Endodermal cell (in vitro differentiated cells): ENCODE measurements at regions not wholly inside any gene's neighbourhood (a gene's known extent, or its start where the extent isn't known, plus 50 kb on each side); places are given as distances from the start of the nearest gene placed in this dataset.

ENCODE experiments used
- DNase-seq: peaks from one replicate; pipeline ENCODE4 v3.0.0-alpha.2; 2017
- H3K27ac ChIP-seq: 2 replicates; pipeline ENCODE4 v1.5.1; 2013; ENCODE audit warnings: mild to moderate bottlenecking, low read depth, low read length, moderate library complexity
- H3K27me3 ChIP-seq: 2 replicates; pipeline ENCODE4 v1.6.1; 2013; ENCODE audit warnings: mild to moderate bottlenecking, low read length, moderate library complexity; ENCODE audit not compliant: insufficient read depth, control insufficient read depth, poor library complexity, severe bottlenecking
- H3K36me3 ChIP-seq: 2 replicates; pipeline ENCODE4 v1.7.0; 2013; ENCODE audit warnings: mild to moderate bottlenecking, low read length, moderate library complexity; ENCODE audit not compliant: control insufficient read depth, insufficient read depth
- H3K4me1 ChIP-seq: one replicate; pipeline ENCODE4 v1.7.0; 2013; ENCODE audit warnings: low read length; ENCODE audit not compliant: control insufficient read depth, insufficient read depth
- H3K4me3 ChIP-seq: 2 replicates; pipeline ENCODE4 v1.5.1; 2013; ENCODE audit warnings: mild to moderate bottlenecking, low read length, moderate library complexity
- H3K9ac ChIP-seq: 2 replicates; pipeline ENCODE4 v1.6.1; 2013; ENCODE audit warnings: mild to moderate bottlenecking, low read length, moderate library complexity; ENCODE audit not compliant: poor library complexity, severe bottlenecking; ENCODE audit errors: extremely low read depth
- H3K9me3 ChIP-seq: 2 replicates; pipeline ENCODE4 v1.6.1; 2013; ENCODE audit warnings: mild to moderate bottlenecking, low read length, moderate library complexity; ENCODE audit not compliant: control insufficient read depth
- H3K27ac Mint-ChIP-seq: 2 replicates; pipeline ENCODE4 v1.8.0; 2020; ENCODE audit warnings: mixed read lengths
- H3K27me3 Mint-ChIP-seq: 2 replicates; pipeline ENCODE4 v1.8.0; 2021; ENCODE audit warnings: mild to moderate bottlenecking, mixed read lengths; ENCODE audit not compliant: insufficient read depth
- H3K36me3 Mint-ChIP-seq: 2 replicates; pipeline ENCODE4 v1.8.0; 2020; ENCODE audit warnings: low read depth, mixed read lengths
- H3K4me1 Mint-ChIP-seq: 2 replicates; pipeline ENCODE4 v1.8.0; 2020; ENCODE audit warnings: mixed read lengths
- H3K4me3 Mint-ChIP-seq: 2 replicates; pipeline ENCODE4 v1.8.0; 2020; ENCODE audit warnings: mild to moderate bottlenecking, moderate library complexity, mixed read lengths
- H3K9me3 Mint-ChIP-seq: 2 replicates; pipeline ENCODE4 v1.8.0; 2020; ENCODE audit warnings: mild to moderate bottlenecking, mixed read lengths
- WGBS, 2 experiments: methylation state at CpG; one replicate each; pipeline versions ENCODE4 v1.1.5 to v1.1.7; 2013; ENCODE audit warnings: missing lambda C conversion rate in 2 of 2, mixed read lengths in 1 of 2; ENCODE audit not compliant: insufficient coverage in 1 of 2, insufficient read length in 1 of 2; 5-methylcytosine and 5-hydroxymethylcytosine counted together
- TF ChIP-seq, protein P1 (sequence below): fragments of 200-600 bp; sonication (generic); conservative IDR thresholded peaks from 2 replicates; pipeline ENCODE4 v1.5.0; 2021; ENCODE audit warnings: antibody characterized with exemption, mild to moderate bottlenecking

DNA sequence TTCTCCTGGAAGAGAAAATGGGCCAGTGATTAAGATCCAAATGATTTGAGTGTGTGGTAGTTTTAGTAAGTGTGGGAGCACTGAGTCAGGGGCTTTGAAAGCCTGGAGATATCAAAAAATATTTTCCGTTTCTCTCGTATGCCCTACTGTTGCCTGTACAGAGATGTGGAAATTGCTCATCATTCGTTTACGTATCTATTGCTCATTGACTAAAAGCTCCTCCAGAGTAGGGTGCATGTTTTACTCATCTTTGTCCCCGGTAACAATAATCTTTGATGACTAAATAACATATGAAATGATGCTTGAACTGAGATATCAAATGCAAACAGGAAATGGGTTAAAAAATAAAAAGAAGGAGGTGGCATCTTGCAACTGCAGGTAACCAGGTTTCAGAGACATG lies 114.2 kb upstream of the FST start:
- TF ChIP-seq, protein P1, sequence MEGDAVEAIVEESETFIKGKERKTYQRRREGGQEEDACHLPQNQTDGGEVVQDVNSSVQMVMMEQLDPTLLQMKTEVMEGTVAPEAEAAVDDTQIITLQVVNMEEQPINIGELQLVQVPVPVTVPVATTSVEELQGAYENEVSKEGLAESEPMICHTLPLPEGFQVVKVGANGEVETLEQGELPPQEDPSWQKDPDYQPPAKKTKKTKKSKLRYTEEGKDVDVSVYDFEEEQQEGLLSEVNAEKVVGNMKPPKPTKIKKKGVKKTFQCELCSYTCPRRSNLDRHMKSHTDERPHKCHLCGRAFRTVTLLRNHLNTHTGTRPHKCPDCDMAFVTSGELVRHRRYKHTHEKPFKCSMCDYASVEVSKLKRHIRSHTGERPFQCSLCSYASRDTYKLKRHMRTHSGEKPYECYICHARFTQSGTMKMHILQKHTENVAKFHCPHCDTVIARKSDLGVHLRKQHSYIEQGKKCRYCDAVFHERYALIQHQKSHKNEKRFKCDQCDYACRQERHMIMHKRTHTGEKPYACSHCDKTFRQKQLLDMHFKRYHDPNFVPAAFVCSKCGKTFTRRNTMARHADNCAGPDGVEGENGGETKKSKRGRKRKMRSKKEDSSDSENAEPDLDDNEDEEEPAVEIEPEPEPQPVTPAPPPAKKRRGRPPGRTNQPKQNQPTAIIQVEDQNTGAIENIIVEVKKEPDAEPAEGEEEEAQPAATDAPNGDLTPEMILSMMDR, result no peak
- Histone ChIP-seq H3K4me3 (no peak overlapping the region), H3K9me3 (no peaks in the 10 kb centered on the region), H3K9ac (no peak overlapping the region), H3K36me3 (no peaks in the 10 kb centered on the region), H3K27ac (no peak overlapping the region), H3K4me1 (no peaks in the 10 kb centered on the region), H3K27me3 (no peaks in the 10 kb centered on the region)
- no peak for DNase-seq
- Mint-ChIP-seq H3K27ac (no peak overlapping the region), H3K4me3 (no peak overlapping the region), H3K4me1 (peaks cover 2% of the 10 kb centered on the region), H3K36me3 (no peaks in the 10 kb centered on the region), H3K27me3 (no peaks in the 10 kb centered on the region), H3K9me3 (no peaks in the 10 kb centered on the region)
- WGBS, 2 experiments, result 96% methylated on average over 5 of the region's 5 CpGs

DNA sequence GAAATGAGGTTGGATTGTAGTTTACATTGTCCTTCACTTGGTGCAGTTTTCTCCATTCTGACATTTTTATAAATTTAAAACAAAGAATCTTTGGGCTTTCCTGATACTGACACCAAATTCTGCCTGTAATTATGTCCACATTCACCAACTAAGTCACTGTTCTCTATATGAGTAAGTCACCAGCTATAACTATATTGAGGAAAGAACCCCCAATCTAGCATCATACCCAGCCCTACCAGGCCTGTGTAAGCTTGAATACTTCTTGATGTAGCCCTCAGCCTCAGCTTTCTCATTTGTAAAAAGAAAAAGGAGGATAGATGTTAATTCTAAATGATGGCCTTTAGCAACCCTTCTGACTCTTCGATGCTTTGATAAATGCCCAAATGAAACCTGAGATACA lies 112.7 kb upstream of the FST start:
- H3K9me3 Mint-ChIP-seq, result no peaks in the 10 kb centered on the region
- Histone ChIP-seq H3K4me1 (no peaks in the 10 kb centered on the region), H3K27ac (no peak overlapping the region), H3K9me3 (no peaks in the 10 kb centered on the region), H3K36me3 (no peaks in the 10 kb centered on the region), H3K4me3 (no peak overlapping the region), H3K9ac (no peak overlapping the region), H3K27me3 (no peaks in the 10 kb centered on the region)
- TF ChIP-seq, protein P1, result no peak
- H3K27me3 Mint-ChIP-seq, result no peaks in the 10 kb centered on the region
- no peaks in the 10 kb centered on the region for H3K36me3 Mint-ChIP-seq
- peaks cover 2% of the 10 kb centered on the region for H3K4me1 Mint-ChIP-seq
- DNase-seq, result no peak
- 100% methylated on average over 1 of the region's 1 CpG; no CpG with 5 or more reads in 1 of the 2 experiments for WGBS, 2 experiments
- H3K4me3 Mint-ChIP-seq, result no peak overlapping the region
- H3K27ac Mint-ChIP-seq, result no peak overlapping the region

DNA sequence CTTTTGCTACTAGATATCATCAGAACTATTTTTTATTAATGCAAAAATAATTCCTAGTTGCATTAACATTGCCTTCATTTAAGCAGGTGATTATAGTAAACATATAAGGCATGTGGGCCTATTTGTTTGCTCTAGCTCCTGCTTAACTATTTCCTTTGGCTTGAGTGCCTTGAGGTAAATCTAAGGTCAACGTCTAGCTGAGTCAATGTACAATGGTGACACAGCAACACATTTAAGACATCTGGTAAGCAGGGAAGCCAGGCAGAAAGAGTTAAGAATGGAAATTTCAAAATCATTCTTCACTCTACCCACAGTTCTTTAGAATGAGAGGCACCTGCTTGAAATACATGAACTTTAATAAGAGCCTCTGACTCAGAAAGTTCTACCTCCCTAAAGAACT lies 111.9 kb upstream of the FST start:
- Histone ChIP-seq H3K36me3 (no peaks in the 10 kb centered on the region), H3K27me3 (no peaks in the 10 kb centered on the region), H3K9me3 (no peaks in the 10 kb centered on the region), H3K9ac (no peak overlapping the region), H3K4me1 (no peaks in the 10 kb centered on the region), H3K4me3 (no peak overlapping the region), H3K27ac (no peak overlapping the region)
- no peaks in the 10 kb centered on the region for H3K9me3 Mint-ChIP-seq
- TF ChIP-seq, protein P1, result no peak
- no peak overlapping the region for H3K27ac Mint-ChIP-seq
- no peaks in the 10 kb centered on the region for H3K36me3 Mint-ChIP-seq
- H3K4me1 Mint-ChIP-seq, result peaks cover 2% of the 10 kb centered on the region
- no peak overlapping the region for H3K4me3 Mint-ChIP-seq
- no peaks in the 10 kb centered on the region for H3K27me3 Mint-ChIP-seq
- no peak for DNase-seq
- 83 to 100% methylated on average over 1 of the region's 1 CpG for WGBS, 2 experiments
